ENCODE measurements at regions not wholly inside any gene's neighbourhood (a gene's known extent, or its start where the extent isn't known, plus 50 kb on each side); places are given as distances from the start of the nearest gene placed in this dataset.
A peak's percentile ranks its signal among the peaks of the same experiment; 100 is the strongest.

- intact Hi-C loops (cut with DNase I), result no loop called here
- TF ChIP-seq EP300 (IDR thresholded peaks at IDR 0.05) (no peak), POLR2AphosphoS5 (IDR thresholded peaks at IDR 0.05) (no peak), POLR2A (IDR thresholded peaks at IDR 0.05; ENCODE audit: low read depth) (no peak)
- TF ChIP-seq, protein P1, sequence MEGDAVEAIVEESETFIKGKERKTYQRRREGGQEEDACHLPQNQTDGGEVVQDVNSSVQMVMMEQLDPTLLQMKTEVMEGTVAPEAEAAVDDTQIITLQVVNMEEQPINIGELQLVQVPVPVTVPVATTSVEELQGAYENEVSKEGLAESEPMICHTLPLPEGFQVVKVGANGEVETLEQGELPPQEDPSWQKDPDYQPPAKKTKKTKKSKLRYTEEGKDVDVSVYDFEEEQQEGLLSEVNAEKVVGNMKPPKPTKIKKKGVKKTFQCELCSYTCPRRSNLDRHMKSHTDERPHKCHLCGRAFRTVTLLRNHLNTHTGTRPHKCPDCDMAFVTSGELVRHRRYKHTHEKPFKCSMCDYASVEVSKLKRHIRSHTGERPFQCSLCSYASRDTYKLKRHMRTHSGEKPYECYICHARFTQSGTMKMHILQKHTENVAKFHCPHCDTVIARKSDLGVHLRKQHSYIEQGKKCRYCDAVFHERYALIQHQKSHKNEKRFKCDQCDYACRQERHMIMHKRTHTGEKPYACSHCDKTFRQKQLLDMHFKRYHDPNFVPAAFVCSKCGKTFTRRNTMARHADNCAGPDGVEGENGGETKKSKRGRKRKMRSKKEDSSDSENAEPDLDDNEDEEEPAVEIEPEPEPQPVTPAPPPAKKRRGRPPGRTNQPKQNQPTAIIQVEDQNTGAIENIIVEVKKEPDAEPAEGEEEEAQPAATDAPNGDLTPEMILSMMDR (IDR thresholded peaks at IDR 0.05), result no peak
- no peak overlapping the region for H3K4me3 ChIP-seq
- no peak overlapping the region for H3K27ac ChIP-seq (replicated peaks in 1 of 4)
- no peaks in the 10 kb centered on the region for H3K4me1 ChIP-seq
- no peaks in the 10 kb centered on the region for H3K36me3 ChIP-seq
- H3K9me3 ChIP-seq, result no peaks in the 10 kb centered on the region
- H3K27me3 ChIP-seq, result no peaks in the 10 kb centered on the region
- DNase-seq (ENCODE audit: extremely low spot score), result no peak
Observed at GRCh38 chr3:166569589-166569988, 732.4 kb upstream of the BCHE start.

GRCh38 chr3:166560253-166560652 lies 723.0 kb upstream of the BCHE start:
- Histone ChIP-seq H3K4me3 (no peak overlapping the region), H3K9me3 (no peaks in the 10 kb centered on the region), H3K36me3 (no peaks in the 10 kb centered on the region), H3K27me3 (no peaks in the 10 kb centered on the region), H3K4me1 (no peaks in the 10 kb centered on the region), H3K27ac (replicated peaks in 1 of 4) (no peak overlapping the region)
- DNase-seq (ENCODE audit: extremely low spot score), result no peak
- TF ChIP-seq POLR2AphosphoS5 (IDR thresholded peaks at IDR 0.05), result no peak
- 79% methylated on average over 7 of the region's 7 CpGs for WGBS
- intact Hi-C loops (cut with DNase I), result no loop called here

DNA sequence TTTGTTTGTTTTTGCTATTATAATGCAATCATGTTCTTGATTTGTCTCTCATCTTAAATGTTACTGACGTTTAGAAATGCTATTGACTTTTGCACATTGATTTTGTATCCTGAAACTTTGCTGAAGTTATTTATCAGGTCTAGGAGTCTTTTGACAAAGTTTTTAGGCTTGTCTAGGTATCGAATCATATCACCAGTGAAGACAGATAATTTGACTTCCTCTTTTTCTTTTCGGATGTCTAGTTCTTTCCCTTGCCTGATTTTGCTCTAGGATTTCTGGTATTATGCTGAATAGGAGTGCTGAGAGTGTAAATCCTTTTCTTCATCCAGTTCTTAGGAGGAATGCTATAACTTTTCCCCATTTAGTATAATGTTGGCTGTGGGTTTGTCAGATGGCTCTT lies 719.7 kb upstream of the BCHE start:
- DNase-seq (ENCODE audit: extremely low spot score), result no peak
- TF ChIP-seq POLR2A (IDR thresholded peaks at IDR 0.05; ENCODE audit: low read depth), result no peak
- TF ChIP-seq, protein P1 (IDR thresholded peaks at IDR 0.05), result no peak
- TF ChIP-seq POLR2AphosphoS5 (IDR thresholded peaks at IDR 0.05), result no peak
- Histone ChIP-seq H3K27ac (replicated peaks in 1 of 4) (no peak overlapping the region), H3K27me3 (no peaks in the 10 kb centered on the region), H3K4me3 (no peak overlapping the region), H3K9me3 (no peaks in the 10 kb centered on the region), H3K4me1 (peaks cover 0 to 18% (median 11%) of the 10 kb centered on the region in 4 donors), H3K36me3 (no peaks in the 10 kb centered on the region)
- WGBS, result 83% methylated on average over 3 of the region's 3 CpGs
- intact Hi-C loops (cut with DNase I), result no loop called here

DNA sequence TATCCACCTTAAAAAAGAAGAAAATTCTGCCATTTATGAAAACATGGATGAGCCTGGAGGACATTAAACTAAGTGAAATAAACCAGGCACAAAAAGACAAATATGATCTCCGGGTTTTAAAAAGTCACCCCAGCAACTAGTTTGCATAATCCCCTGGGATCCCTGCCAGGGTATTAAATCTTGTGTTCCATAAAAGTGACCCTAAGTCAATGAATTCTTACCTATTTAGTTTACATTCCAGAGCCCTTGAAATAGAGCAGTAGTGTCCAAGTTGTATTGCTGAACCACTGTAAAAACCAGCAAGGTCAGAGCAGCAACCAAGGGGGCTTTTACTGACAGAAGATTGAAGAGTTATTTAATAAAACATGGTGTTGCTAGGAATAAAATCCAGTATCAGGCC lies 716.8 kb upstream of the BCHE start:
- Histone ChIP-seq H3K27ac (replicated peaks in 1 of 4) (peak overlapping the region in 1 of 4 donors; percentile 26), H3K36me3 (no peaks in the 10 kb centered on the region), H3K9me3 (no peaks in the 10 kb centered on the region), H3K27me3 (no peaks in the 10 kb centered on the region), H3K4me1 (peaks cover 0 to 18% (median 11%) of the 10 kb centered on the region in 4 donors), H3K4me3 (no peak overlapping the region)
- WGBS, result 26% methylated on average over 1 of the region's 1 CpG
- no peak for DNase-seq (ENCODE audit: extremely low spot score)
- no peak for TF ChIP-seq EP300 (IDR thresholded peaks at IDR 0.05)
- no peak for TF ChIP-seq POLR2A (IDR thresholded peaks at IDR 0.05; ENCODE audit: low read depth)
- TF ChIP-seq POLR2AphosphoS5 (IDR thresholded peaks at IDR 0.05), result no peak
- TF ChIP-seq, protein P1 (IDR thresholded peaks at IDR 0.05), result no peak
- intact Hi-C loops (cut with DNase I), result no loop called here

DNA sequence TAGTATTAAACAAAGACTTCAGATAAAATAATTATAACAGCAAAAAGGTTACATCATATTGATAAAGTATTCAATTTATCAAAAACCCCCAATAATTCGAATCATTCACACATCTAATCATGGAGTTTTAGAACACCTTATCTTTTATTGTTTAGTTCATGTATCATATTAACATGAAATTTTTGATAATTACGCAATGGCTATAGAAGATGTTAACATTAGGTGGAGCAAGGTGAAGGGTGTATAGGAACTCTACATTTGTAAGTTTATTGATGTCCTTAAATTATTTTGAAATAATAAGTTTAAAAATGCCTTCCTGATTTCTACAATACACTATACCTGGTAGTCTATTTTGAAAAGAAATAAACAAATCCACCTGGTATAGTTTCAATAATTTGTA lies 696.5 kb upstream of the BCHE start:
- H3K27me3 ChIP-seq, result no peaks in the 10 kb centered on the region
- peaks cover 0 to 6% (median 0%) of the 10 kb centered on the region in 4 donors for H3K4me1 ChIP-seq
- no peaks in the 10 kb centered on the region for H3K36me3 ChIP-seq
- 88% methylated on average over 2 of the region's 2 CpGs for WGBS
- no peak overlapping the region for H3K27ac ChIP-seq (replicated peaks in 1 of 4)
- DNase-seq (ENCODE audit: extremely low spot score), result no peak
- peaks cover 0 to 10% (median 3%) of the 10 kb centered on the region in 4 donors for H3K9me3 ChIP-seq
- H3K4me3 ChIP-seq, result no peak overlapping the region
- intact Hi-C loops (cut with DNase I), result no loop called here
- TF ChIP-seq POLR2AphosphoS5 (IDR thresholded peaks at IDR 0.05) (no peak), POLR2A (IDR thresholded peaks at IDR 0.05; ENCODE audit: low read depth) (no peak), EP300 (IDR thresholded peaks at IDR 0.05) (no peak)
- TF ChIP-seq, protein P1 (IDR thresholded peaks at IDR 0.05), result no peak

Data from esophagus muscularis mucosa (tissue), 4 donors.